ENCODE measurements at regions not wholly inside any gene's neighbourhood (a gene's known extent, or its start where the extent isn't known, plus 50 kb on each side); places are given as distances from the start of the nearest gene placed in this dataset.

- no peaks in the 10 kb centered on the region for H3K36me3 ChIP-seq (ENCODE audit: insufficient read depth)
- H3K27ac ChIP-seq = no peak overlapping the region
- H4K20me1 ChIP-seq (ENCODE audit: insufficient read depth) = no peaks in the 10 kb centered on the region
- no peak overlapping the region for H3K9ac ChIP-seq
- no peaks in the 10 kb centered on the region for H3K4me1 ChIP-seq (ENCODE audit: low read depth, poor library complexity, severe bottlenecking)
- H3K4me3 ChIP-seq (IDR thresholded peaks at IDR 0.05; ENCODE audit: insufficient read depth, low read depth, low read length) = no peak overlapping the region
- no peak for TF ChIP-seq CTCF (conservative IDR thresholded peaks at IDR 0.05; ENCODE audit: low read depth, low read length)
- no peak overlapping the region for H2AFZ ChIP-seq (ENCODE audit: low read depth)
- no peak overlapping the region for H3K4me2 ChIP-seq
- H3K27me3 ChIP-seq (ENCODE audit: insufficient read depth, low read depth) = no peaks in the 10 kb centered on the region
- H3K79me2 ChIP-seq (ENCODE audit: insufficient read depth, low read depth) = no peaks in the 10 kb centered on the region
Measured at GRCh38 chr3:176155012-176155411, 1042.3 kb downstream of the TBL1XR1 start.

- TF ChIP-seq CTCF (conservative IDR thresholded peaks at IDR 0.05; ENCODE audit: low read depth, low read length) = no peak
- H3K4me3 ChIP-seq (IDR thresholded peaks at IDR 0.05; ENCODE audit: insufficient read depth, low read depth, low read length) = no peak overlapping the region
- H3K27me3 ChIP-seq (ENCODE audit: insufficient read depth, low read depth) = no peaks in the 10 kb centered on the region
- no peaks in the 10 kb centered on the region for H3K36me3 ChIP-seq (ENCODE audit: insufficient read depth)
- H3K4me2 ChIP-seq = no peak overlapping the region
- H3K27ac ChIP-seq = no peak overlapping the region
- no peaks in the 10 kb centered on the region for H3K4me1 ChIP-seq (ENCODE audit: low read depth, poor library complexity, severe bottlenecking)
- H3K79me2 ChIP-seq (ENCODE audit: insufficient read depth, low read depth) = no peaks in the 10 kb centered on the region
- H3K9ac ChIP-seq = no peak overlapping the region
- no peaks in the 10 kb centered on the region for H4K20me1 ChIP-seq (ENCODE audit: insufficient read depth)
- no peak overlapping the region for H2AFZ ChIP-seq (ENCODE audit: low read depth)
Measured at GRCh38 chr3:176149567-176149966, 1047.7 kb downstream of the TBL1XR1 start.

- Histone ChIP-seq H3K4me2 (no peak overlapping the region), H3K9ac (no peak overlapping the region), H3K79me2 (ENCODE audit: insufficient read depth, low read depth) (no peaks in the 10 kb centered on the region), H4K20me1 (ENCODE audit: insufficient read depth) (no peaks in the 10 kb centered on the region), H3K36me3 (ENCODE audit: insufficient read depth) (no peaks in the 10 kb centered on the region), H3K27ac (no peak overlapping the region), H3K27me3 (ENCODE audit: insufficient read depth, low read depth) (no peaks in the 10 kb centered on the region), H2AFZ (ENCODE audit: low read depth) (no peak overlapping the region), H3K4me1 (ENCODE audit: low read depth, poor library complexity, severe bottlenecking) (no peaks in the 10 kb centered on the region), H3K4me3 (IDR thresholded peaks at IDR 0.05; ENCODE audit: insufficient read depth, low read depth, low read length) (no peak overlapping the region)
- no peak for TF ChIP-seq CTCF (conservative IDR thresholded peaks at IDR 0.05; ENCODE audit: low read depth, low read length)
Measured at GRCh38 chr3:176147251-176147650, 1050.0 kb downstream of the TBL1XR1 start.

- no peaks in the 10 kb centered on the region for H3K4me1 ChIP-seq (ENCODE audit: low read depth, poor library complexity, severe bottlenecking)
- H3K27me3 ChIP-seq (ENCODE audit: insufficient read depth, low read depth) = no peaks in the 10 kb centered on the region
- no peaks in the 10 kb centered on the region for H3K36me3 ChIP-seq (ENCODE audit: insufficient read depth)
- H3K27ac ChIP-seq = no peak overlapping the region
- no peak overlapping the region for H2AFZ ChIP-seq (ENCODE audit: low read depth)
- H3K79me2 ChIP-seq (ENCODE audit: insufficient read depth, low read depth) = no peaks in the 10 kb centered on the region
- no peak overlapping the region for H3K4me3 ChIP-seq (IDR thresholded peaks at IDR 0.05; ENCODE audit: insufficient read depth, low read depth, low read length)
- no peak overlapping the region for H3K4me2 ChIP-seq
- no peaks in the 10 kb centered on the region for H4K20me1 ChIP-seq (ENCODE audit: insufficient read depth)
- no peak overlapping the region for H3K9ac ChIP-seq
- no peak for TF ChIP-seq CTCF (conservative IDR thresholded peaks at IDR 0.05; ENCODE audit: low read depth, low read length)
Measured at GRCh38 chr3:176141837-176142236, 1055.4 kb downstream of the TBL1XR1 start.

GRCh38 chr3:176120507-176120906 is 1076.8 kb downstream of the TBL1XR1 start:
- H3K4me3 ChIP-seq (IDR thresholded peaks at IDR 0.05; ENCODE audit: insufficient read depth, low read depth, low read length) = no peak overlapping the region

More at GRCh38 chr3:176120507-176120906, 1076.8 kb downstream of the TBL1XR1 start:
- H2AFZ ChIP-seq (ENCODE audit: low read depth) = no peak overlapping the region
- no peak overlapping the region for H3K4me2 ChIP-seq
- no peaks in the 10 kb centered on the region for H3K36me3 ChIP-seq (ENCODE audit: insufficient read depth)
- H3K79me2 ChIP-seq (ENCODE audit: insufficient read depth, low read depth) = no peaks in the 10 kb centered on the region
- H3K4me1 ChIP-seq (ENCODE audit: low read depth, poor library complexity, severe bottlenecking) = no peaks in the 10 kb centered on the region
- no peaks in the 10 kb centered on the region for H3K27me3 ChIP-seq (ENCODE audit: insufficient read depth, low read depth)
- no peak overlapping the region for H3K27ac ChIP-seq
- TF ChIP-seq CTCF (conservative IDR thresholded peaks at IDR 0.05; ENCODE audit: low read depth, low read length) = no peak
- no peak overlapping the region for H3K9ac ChIP-seq
- no peaks in the 10 kb centered on the region for H4K20me1 ChIP-seq (ENCODE audit: insufficient read depth)

Data from KMS-11 (cell line).